HG03521 (cell line): ENCODE measurements at regions not wholly inside any gene's neighbourhood (a gene's known extent, or its start where the extent isn't known, plus 50 kb on each side); places are given as distances from the start of the nearest gene placed in this dataset.
"Not testable (repeated sequence)": the region's sequence is repeated elsewhere in the genome, so short reads cannot be mapped to it uniquely, and the experiment has no call there.

Experiments used
- ATAC-seq: cut with Tn5 transposase; IDR thresholded peaks from one replicate; pipeline ENCODE4 v1.9.1; 2021; ENCODE audit warnings: mild to moderate bottlenecking, moderate library complexity; ENCODE audit not compliant: unreplicated experiment

DNA sequence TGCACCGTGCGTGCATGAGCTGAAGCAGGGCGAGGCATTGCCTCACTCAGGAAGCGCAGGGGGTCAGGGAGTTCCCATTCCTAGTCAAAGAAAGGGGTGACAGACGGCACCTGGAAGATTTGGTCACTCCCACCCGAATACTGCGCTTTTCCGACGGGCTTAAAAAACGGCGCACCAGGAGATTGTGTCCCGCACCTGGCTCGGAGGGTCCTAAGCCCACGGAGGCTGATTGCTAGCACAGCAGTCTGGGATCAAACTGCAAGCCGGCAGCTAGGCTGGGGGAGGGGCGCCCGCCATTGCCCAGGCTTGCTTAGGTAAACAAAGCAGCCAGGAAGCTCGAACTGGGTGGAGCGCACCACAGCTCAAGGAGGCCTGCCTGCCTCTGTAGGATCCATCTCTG, 85.6 kb upstream of the TSLP start:
- ATAC-seq = not testable (repeated sequence)

GRCh38 chr5:110987573-110987972, 83.9 kb upstream of the TSLP start:
- ATAC-seq = not testable (repeated sequence)

- ATAC-seq = no peak
Measured at GRCh38 chr5:110996742-110997141, 74.8 kb upstream of the TSLP start.

DNA sequence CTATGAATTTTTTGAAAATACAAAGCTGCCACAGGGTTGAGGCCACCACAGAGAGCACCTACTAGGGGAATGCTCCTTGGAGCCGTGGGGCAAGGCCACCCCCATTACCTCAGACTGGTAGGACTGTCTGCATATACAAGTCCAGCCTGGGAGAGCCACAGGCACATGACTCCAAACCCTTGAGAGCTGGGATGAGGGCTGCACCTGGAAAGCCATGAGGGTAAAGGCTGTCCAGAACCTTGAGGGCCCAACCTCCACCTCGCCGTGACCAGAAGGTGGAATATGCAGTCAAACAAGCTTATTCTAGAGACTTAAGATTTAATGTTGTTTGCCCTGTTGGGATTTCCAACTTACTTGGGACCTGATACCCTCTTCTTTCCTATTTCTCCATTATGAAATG, 69.5 kb upstream of the TSLP start:
- no peak for ATAC-seq

DNA sequence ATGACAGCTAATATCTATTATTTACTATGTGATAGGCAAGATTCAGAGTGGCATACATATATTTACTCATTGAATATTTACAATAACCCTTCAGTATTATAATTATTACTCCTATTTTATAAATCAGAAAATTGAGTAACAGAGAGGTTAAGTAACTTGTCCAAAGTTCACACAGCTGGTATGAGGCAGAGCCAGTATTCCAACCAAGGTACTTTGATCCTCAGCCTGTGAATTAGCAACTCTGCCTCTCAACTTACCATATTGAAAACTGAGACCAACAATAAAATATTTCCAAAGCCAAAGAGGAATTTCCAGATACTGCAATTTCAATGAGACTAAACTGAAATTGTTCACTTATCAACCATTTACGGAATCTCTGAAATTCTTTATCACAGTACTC, 67.9 kb upstream of the TSLP start:
- no peak for ATAC-seq

- ATAC-seq = no peak
Measured at GRCh38 chr5:111004291-111004690, 67.2 kb upstream of the TSLP start.

DNA sequence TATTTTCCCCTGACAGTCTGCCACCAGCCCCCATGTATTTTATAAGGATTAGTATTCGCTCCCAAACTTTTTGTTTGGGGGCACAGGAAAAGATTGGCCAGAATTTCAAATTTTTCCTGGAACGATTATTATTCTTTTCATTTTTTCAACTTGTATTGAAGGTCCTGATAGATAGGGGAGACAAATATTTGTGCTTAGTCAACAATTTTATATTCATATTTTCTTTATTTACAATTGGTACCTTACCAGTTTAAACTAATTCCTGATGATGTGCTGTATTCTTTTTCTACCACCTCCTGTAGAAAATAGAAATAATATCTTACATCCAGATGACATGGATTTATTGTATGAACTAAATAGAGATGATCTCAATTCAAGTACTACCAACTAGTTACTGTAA, 60.7 kb upstream of the TSLP start:
- ATAC-seq = no peak

DNA sequence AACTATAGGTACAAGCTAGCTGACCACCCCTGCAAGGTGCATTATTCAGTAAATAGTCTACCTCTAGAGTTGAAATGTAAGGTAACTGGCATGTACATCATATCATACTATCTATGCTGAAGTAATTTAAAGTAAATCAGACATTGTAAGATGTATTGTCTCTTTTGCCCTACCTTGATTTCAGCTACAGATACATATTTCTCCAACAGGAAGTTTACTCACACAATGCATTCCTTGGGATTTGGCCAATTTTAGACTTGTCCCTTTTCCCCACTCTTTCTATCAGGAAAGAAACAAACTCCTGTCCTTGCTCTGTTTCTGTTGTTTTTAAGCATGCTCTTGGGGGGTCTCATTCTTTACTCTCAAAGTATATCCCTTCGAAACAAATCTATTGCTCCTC, 58.5 kb upstream of the TSLP start:
- ATAC-seq = no peak

DNA sequence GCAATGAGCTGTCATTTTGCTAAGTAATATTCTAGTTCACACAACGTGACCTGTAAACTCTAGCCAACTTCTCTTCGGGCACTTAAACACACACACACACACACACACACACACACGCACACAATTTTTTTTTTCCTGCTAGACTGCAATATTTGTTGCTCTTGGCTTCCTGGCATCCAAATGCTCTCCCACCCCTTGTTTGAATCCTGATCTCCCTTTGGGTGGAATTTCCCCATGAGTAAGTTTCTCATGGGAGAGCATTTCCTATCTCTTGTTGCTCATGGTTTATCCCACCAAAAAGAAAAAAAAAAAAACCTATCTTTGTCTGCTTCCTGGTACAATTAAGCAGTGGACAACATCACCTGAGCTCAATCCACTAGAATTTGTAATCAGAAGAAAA, 54.7 kb upstream of the TSLP start:
- no peak for ATAC-seq

DNA sequence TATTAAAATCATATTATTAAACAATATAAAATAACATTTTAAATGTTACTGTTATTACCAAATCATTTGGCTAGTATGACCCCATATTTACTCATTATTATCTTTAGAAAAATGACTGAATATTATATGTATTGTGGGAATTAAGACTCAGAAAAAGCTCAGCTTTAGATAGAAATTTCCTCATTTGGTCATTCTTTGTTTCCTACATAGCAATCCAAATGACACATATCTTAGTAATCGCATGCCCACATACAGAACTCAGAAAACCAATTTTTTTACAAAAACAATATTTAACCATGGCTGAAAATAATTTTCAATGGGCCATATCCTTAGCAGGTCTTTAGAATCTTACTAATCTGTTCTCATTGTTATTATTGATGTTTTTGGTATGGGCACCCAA, 53.8 kb upstream of the TSLP start:
- ATAC-seq = no peak
